ENCODE measurements at regions not wholly inside any gene's neighbourhood (a gene's known extent, or its start where the extent isn't known, plus 50 kb on each side); places are given as distances from the start of the nearest gene placed in this dataset.

DNA sequence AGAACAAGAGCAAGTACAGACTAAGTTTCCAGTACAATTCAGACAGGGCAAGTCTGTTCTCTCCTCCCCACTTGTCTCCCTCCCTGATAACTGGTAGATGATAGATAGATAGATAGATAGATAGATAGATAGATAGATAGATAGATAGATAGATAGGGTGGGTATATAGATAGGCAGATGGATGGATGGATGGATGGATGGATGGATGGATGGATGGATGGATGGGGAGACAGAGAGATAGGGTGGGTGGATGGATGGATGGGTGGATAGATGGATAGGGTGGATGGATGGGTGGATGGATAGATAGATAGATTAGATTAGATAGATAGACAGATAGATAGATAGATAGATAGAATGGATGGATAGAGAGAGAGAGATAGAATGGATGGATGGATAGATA is 152.8 kb upstream of the MKLN1 start:
- TF ChIP-seq, protein P1, sequence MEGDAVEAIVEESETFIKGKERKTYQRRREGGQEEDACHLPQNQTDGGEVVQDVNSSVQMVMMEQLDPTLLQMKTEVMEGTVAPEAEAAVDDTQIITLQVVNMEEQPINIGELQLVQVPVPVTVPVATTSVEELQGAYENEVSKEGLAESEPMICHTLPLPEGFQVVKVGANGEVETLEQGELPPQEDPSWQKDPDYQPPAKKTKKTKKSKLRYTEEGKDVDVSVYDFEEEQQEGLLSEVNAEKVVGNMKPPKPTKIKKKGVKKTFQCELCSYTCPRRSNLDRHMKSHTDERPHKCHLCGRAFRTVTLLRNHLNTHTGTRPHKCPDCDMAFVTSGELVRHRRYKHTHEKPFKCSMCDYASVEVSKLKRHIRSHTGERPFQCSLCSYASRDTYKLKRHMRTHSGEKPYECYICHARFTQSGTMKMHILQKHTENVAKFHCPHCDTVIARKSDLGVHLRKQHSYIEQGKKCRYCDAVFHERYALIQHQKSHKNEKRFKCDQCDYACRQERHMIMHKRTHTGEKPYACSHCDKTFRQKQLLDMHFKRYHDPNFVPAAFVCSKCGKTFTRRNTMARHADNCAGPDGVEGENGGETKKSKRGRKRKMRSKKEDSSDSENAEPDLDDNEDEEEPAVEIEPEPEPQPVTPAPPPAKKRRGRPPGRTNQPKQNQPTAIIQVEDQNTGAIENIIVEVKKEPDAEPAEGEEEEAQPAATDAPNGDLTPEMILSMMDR (IDR thresholded peaks at IDR 0.05) = no peak
- TF ChIP-seq POLR2AphosphoS5 (IDR thresholded peaks at IDR 0.05) (no peak), EP300 (IDR thresholded peaks at IDR 0.05) (no peak), POLR2A (IDR thresholded peaks at IDR 0.05; ENCODE audit: low read depth) (no peak)

Data from esophagus muscularis mucosa (tissue), 4 donors.